ENCODE measurements at regions not wholly inside any gene's neighbourhood (a gene's known extent, or its start where the extent isn't known, plus 50 kb on each side); places are given as distances from the start of the nearest gene placed in this dataset.

- H3K36me3 Mint-ChIP-seq (ENCODE audit: insufficient read depth in 1 of 3, low read depth in 3 of 3), result no peaks in the 10 kb centered on the region
- Histone ChIP-seq H3K23ac (ENCODE audit: insufficient read length, low read depth, low read length) (no peak overlapping the region), H3K9me3 (ENCODE audit: control insufficient read depth, low read depth, low read length) (no peaks in the 10 kb centered on the region), H3K27me3 (ENCODE audit: insufficient read depth, low read length) (no peaks in the 10 kb centered on the region), H2AFZ (ENCODE audit: low read length) (no peak overlapping the region), H4K20me1 (ENCODE audit: control insufficient read depth, insufficient read depth, insufficient read length) (no peaks in the 10 kb centered on the region), H3K4me1 (ENCODE audit: insufficient read depth, low read length) (no peaks in the 10 kb centered on the region), H3K18ac (ENCODE audit: insufficient read length, low read depth, low read length) (no peak overlapping the region), H4K8ac (replicated peaks; ENCODE audit: insufficient read length, low read depth, low read length) (no peak overlapping the region), H3K27ac (ENCODE audit: insufficient read length, low read depth, low read length) (no peak overlapping the region), H2AK5ac (ENCODE audit: insufficient read length, low read length) (no peak overlapping the region), H2BK12ac (ENCODE audit: insufficient read length, low read depth, low read length) (no peak overlapping the region), H3K79me2 (ENCODE audit: insufficient read depth, low read length) (no peaks in the 10 kb centered on the region), H2BK5ac (ENCODE audit: insufficient read length, low read length) (no peak overlapping the region), H2BK120ac (ENCODE audit: low read depth, low read length, poor library complexity, severe bottlenecking) (no peak overlapping the region), H3K56ac (ENCODE audit: insufficient read length, low read depth, low read length) (no peak overlapping the region), H3K14ac (ENCODE audit: insufficient read depth, low read length) (no peak overlapping the region), H3K4me2 (ENCODE audit: insufficient read depth, insufficient read length, low read length) (no peak overlapping the region), H4K91ac (ENCODE audit: insufficient read length, low read depth, low read length) (no peak overlapping the region), H3K23me2 (ENCODE audit: insufficient read length, low read depth, low read length, poor library complexity, severe bottlenecking) (no peaks in the 10 kb centered on the region), H2BK15ac (ENCODE audit: low read depth, low read length) (no peak overlapping the region), H2BK20ac (ENCODE audit: low read depth, low read length, poor library complexity, severe bottlenecking) (no peak overlapping the region), H3K9ac (ENCODE audit: extremely low read depth, insufficient read length, low read length) (no peak overlapping the region), H3T11ph (ENCODE audit: low read length) (no peak overlapping the region), H4K5ac (ENCODE audit: insufficient read length, low read depth, low read length) (no peak overlapping the region), H3K4ac (ENCODE audit: low read depth, low read length) (no peak overlapping the region), H3K79me1 (ENCODE audit: insufficient read depth, low read depth, low read length, poor library complexity, severe bottlenecking) (no peaks in the 10 kb centered on the region)
- DNase-seq, result no peak
- H3K27me3 Mint-ChIP-seq (ENCODE audit: low read depth), result no peaks in the 10 kb centered on the region
- no peaks in the 10 kb centered on the region for H3K9me3 Mint-ChIP-seq
- H3K27ac Mint-ChIP-seq, result no peak overlapping the region
- no peak overlapping the region for H3K4me3 Mint-ChIP-seq
- no peak for TF ChIP-seq CTCF (conservative IDR thresholded peaks at IDR 0.05)
- no peaks in the 10 kb centered on the region for H3K4me1 Mint-ChIP-seq
- WGBS (ENCODE audit: extremely low coverage, insufficient read length, low lambda C conversion rate), result no CpG with 5 or more reads among the region's 3 CpGs
Observed at GRCh38 chr5:122693963-122694362, 80.9 kb upstream of the SNX2 start.

All from H9 (cell line).